Kidney epithelial cell (primary cell): ENCODE measurements at regions not wholly inside any gene's neighbourhood (a gene's known extent, or its start where the extent isn't known, plus 50 kb on each side); places are given as distances from the start of the nearest gene placed in this dataset.
A peak's percentile ranks its signal among the peaks of the same experiment; 100 is the strongest.

Experiments used
- DNase-seq: peaks from one replicate; pipeline ENCODE4 v3.0.0-alpha.2; 2010; ENCODE audit warnings: low read depth
- H3K27me3 ChIP-seq: 2 replicates; pipeline ENCODE4 v1.6.0; 2011; ENCODE audit warnings: low read length; ENCODE audit not compliant: control insufficient read depth, insufficient read depth
- H3K36me3 ChIP-seq: 2 replicates; pipeline ENCODE4 v1.5.1; 2011; ENCODE audit warnings: low read length; ENCODE audit not compliant: control insufficient read depth, insufficient read depth
- H3K4me3 ChIP-seq: 2 replicates; pipeline ENCODE4 v1.5.1; 2011; ENCODE audit warnings: low read depth, mild to moderate bottlenecking, control low read depth, low read length
- TF ChIP-seq, protein P1 (sequence below): IDR thresholded peaks from 2 replicates; pipeline ENCODE4 v1.5.1; 2011; ENCODE audit warnings: mild to moderate bottlenecking, moderate library complexity, low read length, control low read depth, inconsistent platforms; ENCODE audit not compliant: insufficient read depth, poor library complexity, severe bottlenecking

GRCh38 chr9:95382433-95382832, 64.9 kb upstream of the FANCC start:
- DNase-seq: no peak
- Histone ChIP-seq H3K4me3 (no peak overlapping the region), H3K27me3 (no peaks in the 10 kb centered on the region), H3K36me3 (no peaks in the 10 kb centered on the region)
- TF ChIP-seq, protein P1, sequence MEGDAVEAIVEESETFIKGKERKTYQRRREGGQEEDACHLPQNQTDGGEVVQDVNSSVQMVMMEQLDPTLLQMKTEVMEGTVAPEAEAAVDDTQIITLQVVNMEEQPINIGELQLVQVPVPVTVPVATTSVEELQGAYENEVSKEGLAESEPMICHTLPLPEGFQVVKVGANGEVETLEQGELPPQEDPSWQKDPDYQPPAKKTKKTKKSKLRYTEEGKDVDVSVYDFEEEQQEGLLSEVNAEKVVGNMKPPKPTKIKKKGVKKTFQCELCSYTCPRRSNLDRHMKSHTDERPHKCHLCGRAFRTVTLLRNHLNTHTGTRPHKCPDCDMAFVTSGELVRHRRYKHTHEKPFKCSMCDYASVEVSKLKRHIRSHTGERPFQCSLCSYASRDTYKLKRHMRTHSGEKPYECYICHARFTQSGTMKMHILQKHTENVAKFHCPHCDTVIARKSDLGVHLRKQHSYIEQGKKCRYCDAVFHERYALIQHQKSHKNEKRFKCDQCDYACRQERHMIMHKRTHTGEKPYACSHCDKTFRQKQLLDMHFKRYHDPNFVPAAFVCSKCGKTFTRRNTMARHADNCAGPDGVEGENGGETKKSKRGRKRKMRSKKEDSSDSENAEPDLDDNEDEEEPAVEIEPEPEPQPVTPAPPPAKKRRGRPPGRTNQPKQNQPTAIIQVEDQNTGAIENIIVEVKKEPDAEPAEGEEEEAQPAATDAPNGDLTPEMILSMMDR: no peak

- H3K27me3 ChIP-seq: no peaks in the 10 kb centered on the region
- H3K4me3 ChIP-seq: no peak overlapping the region
- TF ChIP-seq, protein P1: no peak
- no peaks in the 10 kb centered on the region for H3K36me3 ChIP-seq
- no peak for DNase-seq
These were observed 63.7 kb upstream of the FANCC start for GRCh38 chr9:95381221-95381620.

- no peak overlapping the region for H3K4me3 ChIP-seq
- H3K27me3 ChIP-seq: no peaks in the 10 kb centered on the region
- DNase-seq: no peak
- H3K36me3 ChIP-seq: no peaks in the 10 kb centered on the region
- TF ChIP-seq, protein P1: no peak
These were observed 62.1 kb upstream of the FANCC start for GRCh38 chr9:95379630-95380029.

DNA sequence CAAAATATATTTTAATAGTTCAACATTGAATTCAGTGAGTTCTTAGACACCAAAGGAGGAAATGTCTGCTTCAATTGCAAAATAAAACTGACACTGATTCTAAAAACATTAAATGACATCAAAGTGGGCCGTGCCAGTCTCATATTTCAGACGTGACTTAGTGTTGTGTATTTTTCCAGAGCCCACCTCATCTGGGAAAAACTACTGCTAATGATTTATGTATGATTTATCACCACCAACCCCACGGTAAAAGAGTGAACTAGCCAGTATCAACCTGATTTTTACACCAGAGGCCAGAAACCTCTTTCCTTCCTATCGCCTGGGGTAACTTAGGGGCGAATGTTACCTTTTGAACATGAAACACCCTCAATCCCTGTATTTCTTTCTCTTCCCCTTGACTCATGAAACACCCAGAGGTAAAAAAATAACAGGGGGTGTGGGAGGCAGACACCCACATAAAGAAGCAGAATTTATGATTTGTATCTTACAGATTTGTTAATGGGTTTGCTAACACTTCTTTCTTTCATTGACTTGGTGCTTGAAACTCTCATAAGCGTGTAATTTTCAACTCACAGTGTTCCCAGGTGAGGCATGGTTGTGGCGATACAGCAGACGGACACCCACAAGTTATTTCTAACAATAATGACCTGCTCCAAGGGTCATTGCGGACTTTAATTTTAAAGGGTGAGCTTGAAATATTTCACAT, 56.4 kb upstream of the FANCC start:
- Histone ChIP-seq H3K27me3 (no peaks in the 10 kb centered on the region), H3K36me3 (no peaks in the 10 kb centered on the region), H3K4me3 (no peak overlapping the region)
- TF ChIP-seq, protein P1: no peak
- no peak for DNase-seq

DNA sequence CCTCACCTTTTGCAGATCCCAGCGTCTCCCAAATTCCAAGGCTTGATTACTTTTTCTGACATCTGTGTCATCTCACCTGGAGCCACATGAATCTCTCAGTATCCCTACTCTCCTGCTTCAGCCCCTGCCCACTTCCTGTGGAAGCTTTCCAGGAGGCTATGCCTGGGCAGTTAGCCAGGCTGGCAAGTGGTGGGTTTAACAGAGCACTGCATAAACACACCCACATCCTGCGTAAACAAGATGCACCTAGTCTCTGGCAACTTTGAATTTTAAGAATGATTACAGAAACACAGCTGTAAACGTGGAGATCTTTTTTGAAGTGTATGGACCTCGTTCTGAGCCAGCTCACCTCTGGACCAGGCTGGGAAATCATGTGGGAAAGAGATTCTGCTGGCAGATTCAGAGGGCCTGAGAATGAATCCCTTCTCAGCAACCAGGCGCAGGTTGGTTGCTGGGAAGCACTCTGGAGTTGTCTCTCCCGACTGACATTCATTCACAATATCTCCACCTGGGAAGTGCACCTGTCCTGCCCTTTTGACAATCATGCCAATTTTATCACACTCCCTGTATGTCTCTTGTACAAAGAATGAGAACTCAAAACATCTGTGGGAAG, 55.7 kb upstream of the FANCC start:
- H3K36me3 ChIP-seq: no peaks in the 10 kb centered on the region
- H3K27me3 ChIP-seq: no peaks in the 10 kb centered on the region
- DNase-seq: peak; percentile 10
- TF ChIP-seq, protein P1: no peak
- H3K4me3 ChIP-seq: no peak overlapping the region

- no peak for DNase-seq
- TF ChIP-seq, protein P1: no peak
These were observed 52.6 kb upstream of the FANCC start for GRCh38 chr9:95370064-95370463.

More at GRCh38 chr9:95370064-95370463, 52.6 kb upstream of the FANCC start:
- no peak overlapping the region for H3K4me3 ChIP-seq
- H3K27me3 ChIP-seq: no peaks in the 10 kb centered on the region
- no peaks in the 10 kb centered on the region for H3K36me3 ChIP-seq
